Liver (tissue), 3 donors: ENCODE measurements at regions not wholly inside any gene's neighbourhood (a gene's known extent, or its start where the extent isn't known, plus 50 kb on each side); places are given as distances from the start of the nearest gene placed in this dataset.

ENCODE experiments used
- ATF3 ChIP-seq: IDR thresholded peaks from 2 replicates; pipeline ENCODE4 v1.6.1; 2016; ENCODE audit warnings: antibody characterized with exemption
- CTCF ChIP-seq: fragments of 150-350 bp; IDR thresholded peaks from 2 replicates; pipeline ENCODE4 v1.5.1; 2017; ENCODE audit warnings: improper control_type of control experiment, low read depth, low read length; ENCODE audit not compliant: missing input control
- EGR1 ChIP-seq, 2 donors: IDR thresholded peaks; 2 replicates each; pipeline ENCODE4 v1.6.1; 2016 to 2018; ENCODE audit warnings: antibody characterized with exemption in 2 of 2, low read depth in 2 of 2
- FOXA1 ChIP-seq: IDR thresholded peaks from 2 replicates; pipeline ENCODE4 v1.6.1; 2016; ENCODE audit warnings: antibody characterized with exemption
- FOXA2 ChIP-seq: IDR thresholded peaks from 2 replicates; pipeline ENCODE4 v1.6.1; 2016; ENCODE audit warnings: antibody characterized with exemption
- HNF4A ChIP-seq, 2 donors: conservative IDR thresholded peaks; 2 replicates each; pipeline ENCODE4 v1.6.1; 2016; ENCODE audit warnings: antibody characterized with exemption in 2 of 2, mild to moderate bottlenecking in 2 of 2
- MAX ChIP-seq: IDR thresholded peaks from 2 replicates; pipeline ENCODE4 v1.6.1; 2016; ENCODE audit warnings: antibody characterized with exemption
- NR2F2 ChIP-seq: IDR thresholded peaks from 2 replicates; pipeline ENCODE4 v1.6.1; 2016; ENCODE audit warnings: antibody characterized with exemption
- RAD21 ChIP-seq, 2 donors: IDR thresholded peaks; 2 replicates each; pipeline ENCODE4 v1.6.1; 2016; ENCODE audit warnings: antibody characterized with exemption in 2 of 2, mild to moderate bottlenecking in 2 of 2
- SP1 ChIP-seq: IDR thresholded peaks from 2 replicates; pipeline ENCODE4 v1.6.1; 2018; ENCODE audit warnings: antibody characterized with exemption, mild to moderate bottlenecking
- TAF1 ChIP-seq: conservative IDR thresholded peaks from 2 replicates; pipeline ENCODE4 v1.6.1; 2016; ENCODE audit warnings: antibody characterized with exemption, mild to moderate bottlenecking
- YY1 ChIP-seq: IDR thresholded peaks from 2 replicates; pipeline ENCODE4 v1.6.1; 2016; ENCODE audit warnings: antibody characterized with exemption, mild to moderate bottlenecking
- donor health status: healthy.
- donor health status: healthy.

GRCh38 chr16:6633456-6633855 lies 699.2 kb upstream of the RBFOX1 start:
- TF ChIP-seq HNF4A (conservative IDR thresholded peaks at IDR 0.05) (no peak), CTCF (no peak), TAF1 (no peak), ATF3 (no peak), MAX (no peak), YY1 (no peak), FOXA1 (no peak), SP1 (no peak), EGR1 (IDR thresholded peaks at IDR 0.05; ENCODE audit: low read depth in 2 of 2) (no peak), NR2F2 (no peak), RAD21 (IDR thresholded peaks at IDR 0.05) (no peak), FOXA2 (no peak)
